ENCODE measurements at regions not wholly inside any gene's neighbourhood (a gene's known extent, or its start where the extent isn't known, plus 50 kb on each side); places are given as distances from the start of the nearest gene placed in this dataset.

DNA sequence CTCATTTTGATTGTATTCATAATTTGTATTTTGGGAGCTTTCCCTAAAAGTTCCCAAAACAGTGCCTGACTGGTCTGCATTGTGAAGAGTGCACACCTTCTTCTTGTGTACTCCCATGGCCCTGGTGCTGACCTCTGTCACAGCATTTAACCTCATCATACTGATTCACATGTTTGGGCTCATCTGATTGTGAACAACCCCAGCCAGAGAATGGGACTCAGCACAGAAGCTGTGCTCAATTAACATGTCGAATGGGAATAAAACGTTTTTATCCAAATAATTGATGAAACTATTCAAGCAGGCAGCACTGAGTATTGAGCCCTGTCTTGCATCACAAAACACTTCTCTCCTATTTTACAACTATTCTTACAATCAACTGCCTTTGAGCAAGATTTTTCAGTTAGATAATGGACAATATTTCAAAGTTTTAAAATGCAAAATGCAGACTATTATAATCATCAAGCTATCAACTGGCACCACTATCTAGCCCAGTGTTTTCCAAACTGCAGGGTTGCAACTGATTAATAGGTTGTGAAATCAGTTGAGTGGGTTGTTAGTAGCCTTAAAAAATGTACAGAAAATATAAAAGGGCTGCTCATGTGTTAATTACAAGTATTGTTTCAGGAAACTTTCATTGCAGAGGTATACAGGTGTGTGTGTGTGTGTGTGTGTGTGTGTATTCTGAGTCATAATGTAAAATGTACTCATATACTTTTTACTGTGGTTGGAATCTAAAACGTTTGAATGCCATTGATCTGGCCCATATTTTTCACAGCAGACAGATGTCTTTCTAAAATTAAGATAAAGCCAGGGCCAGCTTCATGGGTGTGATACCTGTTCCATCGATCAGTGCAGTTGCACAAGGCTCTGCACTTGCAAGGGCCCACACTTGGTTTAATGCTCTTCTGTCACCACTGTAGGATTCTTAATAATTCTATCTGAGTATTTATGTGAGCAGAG lies 190.5 kb downstream of the PIK3R1 start:
- H3K27me3 ChIP-seq (ENCODE audit: control insufficient read depth, insufficient read depth, low read length) = no peaks in the 10 kb centered on the region
- TF ChIP-seq, protein P1, sequence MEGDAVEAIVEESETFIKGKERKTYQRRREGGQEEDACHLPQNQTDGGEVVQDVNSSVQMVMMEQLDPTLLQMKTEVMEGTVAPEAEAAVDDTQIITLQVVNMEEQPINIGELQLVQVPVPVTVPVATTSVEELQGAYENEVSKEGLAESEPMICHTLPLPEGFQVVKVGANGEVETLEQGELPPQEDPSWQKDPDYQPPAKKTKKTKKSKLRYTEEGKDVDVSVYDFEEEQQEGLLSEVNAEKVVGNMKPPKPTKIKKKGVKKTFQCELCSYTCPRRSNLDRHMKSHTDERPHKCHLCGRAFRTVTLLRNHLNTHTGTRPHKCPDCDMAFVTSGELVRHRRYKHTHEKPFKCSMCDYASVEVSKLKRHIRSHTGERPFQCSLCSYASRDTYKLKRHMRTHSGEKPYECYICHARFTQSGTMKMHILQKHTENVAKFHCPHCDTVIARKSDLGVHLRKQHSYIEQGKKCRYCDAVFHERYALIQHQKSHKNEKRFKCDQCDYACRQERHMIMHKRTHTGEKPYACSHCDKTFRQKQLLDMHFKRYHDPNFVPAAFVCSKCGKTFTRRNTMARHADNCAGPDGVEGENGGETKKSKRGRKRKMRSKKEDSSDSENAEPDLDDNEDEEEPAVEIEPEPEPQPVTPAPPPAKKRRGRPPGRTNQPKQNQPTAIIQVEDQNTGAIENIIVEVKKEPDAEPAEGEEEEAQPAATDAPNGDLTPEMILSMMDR (IDR thresholded peaks at IDR 0.05; ENCODE audit: insufficient read depth, low read depth, low read length) = no peak
- H3K36me3 ChIP-seq (ENCODE audit: control insufficient read depth, insufficient read depth, low read length) = no peaks in the 10 kb centered on the region
- DNase-seq (ENCODE audit: low read depth) = no peak
- H3K4me3 ChIP-seq (ENCODE audit: low read depth, low read length) = no peak overlapping the region
- ChIA-PET POLR2A (interaction anchor here (0.6 kb wide), 1 partner anchor 335 kb away, joined by 3 read pairs; no protein-coding TSS in a partner anchor), CTCF (no interaction called here)

GRCh38 chr5:68406767-68407241 lies 191.2 kb downstream of the PIK3R1 start:
- no peak for DNase-seq (ENCODE audit: low read depth)
- no peaks in the 10 kb centered on the region for H3K27me3 ChIP-seq (ENCODE audit: control insufficient read depth, insufficient read depth, low read length)
- TF ChIP-seq, protein P1 (IDR thresholded peaks at IDR 0.05; ENCODE audit: insufficient read depth, low read depth, low read length) = no peak
- H3K36me3 ChIP-seq (ENCODE audit: control insufficient read depth, insufficient read depth, low read length) = no peaks in the 10 kb centered on the region
- ChIA-PET POLR2A (no interaction called here), CTCF (no interaction called here)
- H3K4me3 ChIP-seq (ENCODE audit: low read depth, low read length) = no peak overlapping the region

GRCh38 chr5:68407311-68408239 lies 192.0 kb downstream of the PIK3R1 start:
- Histone ChIP-seq H3K27me3 (ENCODE audit: control insufficient read depth, insufficient read depth, low read length) (no peaks in the 10 kb centered on the region), H3K36me3 (ENCODE audit: control insufficient read depth, insufficient read depth, low read length) (no peaks in the 10 kb centered on the region), H3K4me3 (ENCODE audit: low read depth, low read length) (no peak overlapping the region)
- TF ChIP-seq, protein P1 (IDR thresholded peaks at IDR 0.05; ENCODE audit: insufficient read depth, low read depth, low read length) = no peak
- ChIA-PET POLR2A (no interaction called here), CTCF (no interaction called here)
- no peak for DNase-seq (ENCODE audit: low read depth)

DNA sequence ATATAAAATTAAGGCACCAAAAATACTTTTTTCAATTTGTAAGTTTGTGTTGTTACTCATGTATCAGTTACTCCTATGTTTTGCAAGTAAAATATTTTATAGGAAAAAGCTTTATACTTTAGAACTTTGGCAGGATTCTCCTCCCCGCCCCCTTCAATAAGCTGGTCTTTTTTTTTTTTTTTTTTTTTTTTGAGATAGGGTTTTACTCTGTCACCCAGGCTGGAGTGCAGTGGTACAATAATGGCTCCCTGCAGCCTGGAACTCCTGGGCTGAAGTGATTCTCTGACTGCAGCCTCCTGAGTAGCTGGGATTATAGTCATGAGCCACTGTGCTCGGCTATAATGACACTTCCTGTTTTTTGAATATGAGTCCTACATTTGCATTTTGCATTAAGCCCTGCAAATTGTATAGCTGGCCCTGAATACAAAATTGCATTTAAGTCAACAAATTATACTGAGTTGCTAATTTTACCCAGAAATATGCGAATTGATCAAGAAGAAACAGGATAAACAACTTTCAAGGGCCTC lies 192.9 kb downstream of the PIK3R1 start:
- ChIA-PET CTCF (no interaction called here), POLR2A (no interaction called here)
- Histone ChIP-seq H3K36me3 (ENCODE audit: control insufficient read depth, insufficient read depth, low read length) (no peaks in the 10 kb centered on the region), H3K27me3 (ENCODE audit: control insufficient read depth, insufficient read depth, low read length) (no peaks in the 10 kb centered on the region), H3K4me3 (ENCODE audit: low read depth, low read length) (no peak overlapping the region)
- DNase-seq (ENCODE audit: low read depth) = no peak
- TF ChIP-seq, protein P1 (IDR thresholded peaks at IDR 0.05; ENCODE audit: insufficient read depth, low read depth, low read length) = no peak

All from BJ (cell line).